Left ventricle myocardium inferior (tissue), 1 donor: ENCODE measurements at regions not wholly inside any gene's neighbourhood (a gene's known extent, or its start where the extent isn't known, plus 50 kb on each side); places are given as distances from the start of the nearest gene placed in this dataset.

Experiments used
- DNase-seq: peaks from one replicate; pipeline ENCODE4 v3.0.0-alpha.2; 2020
- H3K27ac ChIP-seq: fragments of 200-600 bp; replicated peaks from 2 replicates; pipeline ENCODE4 v1.8.0; 2021
- H3K27me3 ChIP-seq: fragments of 200-600 bp; 2 replicates; pipeline ENCODE4 v1.8.0; 2021; ENCODE audit warnings: low read depth
- H3K36me3 ChIP-seq: fragments of 200-600 bp; 2 replicates; pipeline ENCODE4 v1.8.0; 2021
- H3K4me1 ChIP-seq: fragments of 200-600 bp; 2 replicates; pipeline ENCODE4 v1.8.0; 2021
- H3K4me3 ChIP-seq: fragments of 200-600 bp; 2 replicates; pipeline ENCODE4 v1.8.0; 2021; ENCODE audit warnings: mild to moderate bottlenecking, moderate library complexity
- H3K9me3 ChIP-seq: fragments of 200-600 bp; replicated peaks from 2 replicates; pipeline ENCODE4 v1.8.0; 2021
- CTCF ChIP-seq: fragments of 200-600 bp; IDR thresholded peaks from 2 replicates; pipeline ENCODE4 v1.8.0; 2021; ENCODE audit warnings: antibody characterized with exemption, mild to moderate bottlenecking, borderline replicate concordance
- intact Hi-C: fragments of 100-400 bp; cut with micrococcal nuclease; formaldehyde crosslinking; loops from one replicate; pipeline ENCODE4 v1.11.0; 2022
- donor health status: DM: no; HTN: yes; CAD: no; lungs with severe emphysema.

GRCh38 chr7:42692621-42693020 lies 219.2 kb downstream of the C7orf25 start:
- intact Hi-C loops: no loop called here
- DNase-seq: no peak
- H3K4me3 ChIP-seq: no peak overlapping the region
- peaks cover 11% of the 10 kb centered on the region for H3K4me1 ChIP-seq
- H3K27ac ChIP-seq: no peak overlapping the region
- H3K9me3 ChIP-seq: peaks cover 5% of the 10 kb centered on the region
- no peaks in the 10 kb centered on the region for H3K27me3 ChIP-seq
- no peaks in the 10 kb centered on the region for H3K36me3 ChIP-seq
- TF ChIP-seq CTCF: no peak

- no peak overlapping the region for H3K4me3 ChIP-seq
- H3K27ac ChIP-seq: no peak overlapping the region
- H3K36me3 ChIP-seq: no peaks in the 10 kb centered on the region
- intact Hi-C loops: no loop called here
- no peak for DNase-seq
- H3K9me3 ChIP-seq: peaks cover 5% of the 10 kb centered on the region
- H3K4me1 ChIP-seq: peaks cover 11% of the 10 kb centered on the region
- peak; percentile 57 for TF ChIP-seq CTCF
- no peaks in the 10 kb centered on the region for H3K27me3 ChIP-seq
Measured at GRCh38 chr7:42690794-42691639, 220.9 kb downstream of the C7orf25 start.

GRCh38 chr7:42689626-42690025 lies 222.2 kb downstream of the C7orf25 start:
- H3K27ac ChIP-seq: no peak overlapping the region
- TF ChIP-seq CTCF: no peak
- peaks cover 7% of the 10 kb centered on the region for H3K27me3 ChIP-seq
- no peak for DNase-seq
- H3K9me3 ChIP-seq: peaks cover 5% of the 10 kb centered on the region
- H3K36me3 ChIP-seq: no peaks in the 10 kb centered on the region
- no peak overlapping the region for H3K4me3 ChIP-seq
- intact Hi-C loops: no loop called here
- H3K4me1 ChIP-seq: no peaks in the 10 kb centered on the region

GRCh38 chr7:42688056-42688371 lies 223.9 kb downstream of the C7orf25 start:
- H3K9me3 ChIP-seq: peaks cover 5% of the 10 kb centered on the region
- no peaks in the 10 kb centered on the region for H3K4me1 ChIP-seq
- H3K27ac ChIP-seq: no peak overlapping the region
- H3K4me3 ChIP-seq: no peak overlapping the region
- no peak for DNase-seq
- no peaks in the 10 kb centered on the region for H3K36me3 ChIP-seq
- peaks cover 11% of the 10 kb centered on the region for H3K27me3 ChIP-seq
- no peak for TF ChIP-seq CTCF
- intact Hi-C loops: no loop called here

- H3K27me3 ChIP-seq: peaks cover 11% of the 10 kb centered on the region
- peaks cover 5% of the 10 kb centered on the region for H3K9me3 ChIP-seq
- H3K4me1 ChIP-seq: no peaks in the 10 kb centered on the region
- TF ChIP-seq CTCF: no peak
- no peak overlapping the region for H3K27ac ChIP-seq
- no peak overlapping the region for H3K4me3 ChIP-seq
- no peak for DNase-seq
- intact Hi-C loops: no loop called here
- H3K36me3 ChIP-seq: no peaks in the 10 kb centered on the region
Measured at GRCh38 chr7:42687211-42688055, 224.4 kb downstream of the C7orf25 start.
